Stimulated activated CD4-positive, alpha-beta T cell treated with anti-CD3 and anti-CD28 coated beads, Interleukin-2, amount 100 ng/mL, for 4 hours (primary cell): ENCODE measurements at regions not wholly inside any gene's neighbourhood (a gene's known extent, or its start where the extent isn't known, plus 50 kb on each side); places are given as distances from the start of the nearest gene placed in this dataset.
"Not testable (repeated sequence)": the region's sequence is repeated elsewhere in the genome, so short reads cannot be mapped to it uniquely, and the experiment has no call there.

Experiments used
- DNase-seq: peaks from one replicate; pipeline ENCODE4 v3.0.0-alpha.2; 2020; ENCODE audit warnings: low read depth

- no peak for DNase-seq
Observed at GRCh38 chr12:47346251-47347019, 266.7 kb upstream of the AMIGO2 start.

- no peak for DNase-seq
Observed at GRCh38 chr12:47343684-47344567, 264.2 kb upstream of the AMIGO2 start.

GRCh38 chr12:47340411-47341015 is 260.8 kb upstream of the AMIGO2 start:
- no peak for DNase-seq

- no peak for DNase-seq
Observed at GRCh38 chr12:47337581-47337980, 257.8 kb upstream of the AMIGO2 start.

- DNase-seq, result not testable (repeated sequence)
Observed at GRCh38 chr12:47333271-47333858, 253.6 kb upstream of the AMIGO2 start.

- no peak for DNase-seq
Observed at GRCh38 chr12:47328831-47329545, 249.2 kb upstream of the AMIGO2 start.

- no peak for DNase-seq
Observed at GRCh38 chr12:47326190-47326589, 246.4 kb upstream of the AMIGO2 start.

- no peak for DNase-seq
Observed at GRCh38 chr12:47323802-47324201, 244.0 kb upstream of the AMIGO2 start.

GRCh38 chr12:47321436-47321835 is 241.7 kb upstream of the AMIGO2 start:
- DNase-seq, result no peak

GRCh38 chr12:47319746-47320145 is 240.0 kb upstream of the AMIGO2 start:
- no peak for DNase-seq

- DNase-seq, result no peak
Observed at GRCh38 chr12:47318963-47319362, 239.2 kb upstream of the AMIGO2 start.

GRCh38 chr12:47317175-47317915 is 237.6 kb upstream of the AMIGO2 start:
- DNase-seq, result no peak

- no peak for DNase-seq
Observed at GRCh38 chr12:47316609-47317049, 236.9 kb upstream of the AMIGO2 start.

GRCh38 chr12:47314996-47315395 is 235.2 kb upstream of the AMIGO2 start:
- no peak for DNase-seq

GRCh38 chr12:47312808-47313426 is 233.2 kb upstream of the AMIGO2 start:
- DNase-seq, result no peak

GRCh38 chr12:47312147-47312546 is 232.4 kb upstream of the AMIGO2 start:
- DNase-seq, result no peak

GRCh38 chr12:47311568-47311967 is 231.8 kb upstream of the AMIGO2 start:
- no peak for DNase-seq

GRCh38 chr12:47311010-47311409 is 231.3 kb upstream of the AMIGO2 start:
- DNase-seq, result no peak

GRCh38 chr12:47308672-47309071 is 228.9 kb upstream of the AMIGO2 start:
- DNase-seq, result no peak

- DNase-seq, result peak; percentile 55
Observed at GRCh38 chr12:47307680-47308399, 228.1 kb upstream of the AMIGO2 start.
